GM18499 (cell line): ENCODE measurements at regions not wholly inside any gene's neighbourhood (a gene's known extent, or its start where the extent isn't known, plus 50 kb on each side); places are given as distances from the start of the nearest gene placed in this dataset.

Source experiments
- ATAC-seq: cut with Tn5 transposase; IDR thresholded peaks from one replicate; pipeline ENCODE4 v1.9.1; 2021; ENCODE audit warnings: moderate number of reproducible peaks; ENCODE audit not compliant: insufficient read depth, unreplicated experiment

DNA sequence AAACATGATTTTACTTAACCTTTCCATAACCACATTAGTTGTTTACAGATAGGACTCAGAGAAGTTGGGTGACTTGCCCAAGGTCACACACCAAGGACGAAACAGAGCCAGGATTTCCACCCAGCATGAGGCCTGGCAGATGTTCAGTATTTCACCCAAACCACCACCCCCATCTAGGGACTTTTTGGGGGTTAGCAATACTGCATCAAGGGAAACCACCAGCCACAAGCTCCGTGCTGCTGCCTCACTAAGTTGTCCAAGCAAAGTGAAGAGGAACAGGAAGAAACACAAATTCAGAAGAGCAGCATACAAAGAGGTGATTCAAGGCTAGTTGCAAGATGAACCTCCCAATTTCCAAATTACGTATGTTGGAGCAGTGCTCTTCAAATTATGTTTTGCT, 219.6 kb upstream of the RORB start:
- peak; percentile 94 for ATAC-seq

DNA sequence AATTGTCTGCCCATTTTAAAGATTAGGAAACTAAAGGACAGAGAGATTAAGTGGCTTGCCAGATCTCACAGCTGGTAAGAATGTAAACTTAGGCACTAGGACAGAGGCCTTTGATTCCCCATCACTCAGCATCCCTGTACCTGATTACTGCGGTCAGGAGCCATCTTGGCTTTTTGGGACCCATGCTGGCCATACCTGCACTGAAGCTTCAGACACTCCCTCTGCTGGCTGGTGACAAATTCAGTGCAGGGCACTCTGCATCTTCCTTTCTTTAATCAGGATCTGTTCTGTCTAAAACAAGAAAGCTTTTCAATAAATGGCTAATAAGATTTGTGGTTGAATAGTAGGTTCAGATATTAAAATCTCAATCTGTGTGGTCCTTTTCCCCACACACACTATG, 215.5 kb upstream of the RORB start:
- ATAC-seq = no peak

DNA sequence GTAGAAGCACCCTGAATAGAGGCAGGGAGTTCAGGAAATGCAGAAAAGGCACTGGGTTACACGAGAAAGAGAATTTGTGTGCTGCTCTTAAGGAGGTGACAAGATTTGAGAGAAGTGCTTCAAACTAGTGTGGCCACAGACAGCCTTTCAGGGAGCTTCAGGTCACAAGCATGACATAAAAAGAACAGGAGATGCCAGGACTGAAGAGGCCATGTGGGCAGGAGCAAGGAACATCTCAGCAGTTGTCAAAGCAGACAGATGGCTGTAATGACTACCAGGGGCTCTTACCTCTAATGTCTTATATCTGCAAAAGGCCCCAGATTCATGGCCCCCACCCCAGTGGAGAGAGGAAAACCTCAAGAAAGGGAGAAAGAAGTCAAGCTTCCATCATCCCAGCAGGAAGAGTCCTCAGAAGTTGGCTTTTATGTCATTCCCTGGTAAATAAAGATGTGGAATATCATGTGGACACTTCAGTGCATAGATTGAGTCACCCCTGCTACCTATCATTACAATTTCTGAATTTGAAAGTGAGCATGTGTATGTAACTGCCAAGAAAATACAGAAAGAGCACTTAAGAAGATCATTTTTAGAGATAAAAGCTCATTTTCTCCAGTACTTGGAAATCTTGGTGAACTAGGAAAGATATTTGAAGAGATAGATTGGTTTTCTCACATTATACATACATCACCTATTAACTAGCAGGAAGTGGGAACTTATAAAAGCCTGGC, 214.4 kb upstream of the RORB start:
- ATAC-seq = no peak

DNA sequence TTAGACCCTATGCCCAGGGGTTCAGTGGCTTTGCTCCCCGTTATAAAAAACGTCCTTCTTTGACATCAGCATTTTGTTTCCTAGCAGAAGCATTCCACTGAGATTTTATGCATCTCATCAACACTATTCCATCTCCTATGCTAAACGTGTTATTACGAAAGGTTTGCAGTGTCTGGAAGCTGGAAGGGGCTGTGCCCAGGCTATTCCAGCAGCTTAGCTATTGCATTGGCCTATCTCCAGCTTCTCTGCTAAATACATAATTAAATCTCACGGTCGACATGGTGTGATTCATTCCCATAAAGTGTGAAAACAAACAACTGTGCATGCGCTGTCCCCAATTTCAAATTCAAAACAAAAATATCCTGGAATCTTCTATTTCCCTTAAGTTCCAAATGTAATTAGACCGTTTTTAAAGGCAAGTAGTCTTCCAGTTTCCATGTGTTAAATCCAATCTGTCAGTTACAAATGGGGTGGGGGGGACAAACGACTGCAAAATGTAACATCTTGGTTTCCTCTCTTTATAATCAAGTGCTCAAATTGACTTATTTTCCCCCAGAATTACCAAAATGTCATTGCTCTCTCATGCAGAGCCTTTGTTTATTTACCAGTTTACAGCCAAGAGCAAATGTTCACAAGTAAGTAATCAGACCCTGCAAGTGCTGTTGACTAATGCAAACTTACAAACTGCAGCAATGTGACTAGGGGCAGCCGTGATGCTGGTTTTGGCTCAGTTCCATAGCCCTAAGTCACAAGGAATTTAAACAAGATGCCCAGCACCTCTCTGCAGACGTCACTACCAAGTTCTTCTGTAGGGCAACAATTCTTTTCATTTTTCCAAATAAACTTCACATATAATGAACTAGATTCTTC, 212.3 kb upstream of the RORB start:
- ATAC-seq = no peak

DNA sequence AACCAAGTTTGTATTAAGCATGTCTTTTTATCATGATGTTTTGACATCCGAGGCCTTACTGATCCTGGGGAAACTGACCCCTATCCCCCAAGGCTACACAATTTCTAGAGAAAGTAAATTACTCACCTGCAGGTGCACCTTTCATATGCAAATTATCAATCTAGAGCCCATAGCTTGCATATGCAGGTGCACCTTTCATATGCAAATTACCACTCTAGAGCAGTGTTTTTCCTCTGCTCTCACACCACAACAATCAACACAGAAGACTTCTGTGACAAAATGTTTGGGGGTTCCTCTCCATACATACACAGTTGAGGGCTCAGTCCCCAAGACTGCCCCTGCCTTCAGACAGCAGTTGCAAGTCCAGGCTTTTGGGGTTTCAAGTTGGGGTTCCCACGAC, 203.7 kb upstream of the RORB start:
- ATAC-seq = no peak

DNA sequence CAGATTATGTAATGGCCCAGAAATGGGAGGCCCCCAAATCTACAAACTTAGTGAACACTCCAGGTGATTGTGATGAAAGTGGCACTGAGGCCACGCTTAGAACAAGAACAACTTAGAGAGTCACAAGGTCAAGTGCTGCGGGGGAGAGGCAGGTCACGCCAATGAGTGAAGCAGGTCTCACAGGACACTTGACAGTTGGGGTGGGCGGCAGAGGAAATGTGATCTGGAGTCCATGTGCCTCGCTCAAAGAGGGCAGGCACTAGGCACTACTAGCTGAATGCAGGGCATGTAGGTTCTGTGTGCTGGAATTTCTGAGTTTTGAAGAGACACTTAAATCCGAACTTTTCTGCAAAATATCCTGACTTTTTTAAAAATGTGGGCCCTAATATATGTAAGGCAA, 193.2 kb upstream of the RORB start:
- no peak for ATAC-seq

DNA sequence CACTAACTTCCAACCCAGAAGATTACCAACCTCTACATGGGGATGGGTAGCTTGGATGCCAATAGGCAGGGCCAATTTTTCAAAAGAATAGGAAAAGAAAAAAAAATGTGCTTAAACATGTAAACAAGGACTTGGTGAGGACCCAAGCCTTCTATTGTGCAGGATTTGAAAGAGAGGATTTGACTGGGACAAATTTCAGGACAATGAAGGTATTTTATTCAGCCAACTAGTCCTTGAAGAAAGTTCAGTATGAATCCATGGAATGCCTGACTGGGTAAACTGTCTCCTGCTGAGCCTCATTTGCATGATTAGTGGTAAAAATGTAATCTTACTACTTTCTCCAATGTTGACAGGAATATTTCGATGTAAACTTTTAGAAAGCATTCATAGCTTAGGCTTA, 192.5 kb upstream of the RORB start:
- ATAC-seq = no peak

DNA sequence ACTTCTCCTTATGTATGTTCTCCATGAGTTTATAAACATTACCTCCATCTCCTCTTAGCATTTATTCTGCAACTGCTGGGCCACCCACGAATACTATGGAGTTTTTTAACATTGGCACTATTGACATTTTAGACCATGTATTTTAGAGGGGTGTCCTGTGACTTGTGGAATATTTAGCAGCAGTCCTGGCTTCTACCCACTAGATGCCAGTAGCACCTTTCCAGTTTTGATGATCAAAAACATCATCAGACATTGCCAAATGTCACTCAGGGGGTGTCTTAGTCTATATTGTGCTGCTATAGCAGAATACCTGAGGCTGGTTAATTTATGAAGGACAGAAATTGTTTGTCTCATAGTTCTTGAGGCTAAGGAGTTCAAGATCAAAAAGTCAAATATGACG, 187.5 kb upstream of the RORB start:
- ATAC-seq = no peak

DNA sequence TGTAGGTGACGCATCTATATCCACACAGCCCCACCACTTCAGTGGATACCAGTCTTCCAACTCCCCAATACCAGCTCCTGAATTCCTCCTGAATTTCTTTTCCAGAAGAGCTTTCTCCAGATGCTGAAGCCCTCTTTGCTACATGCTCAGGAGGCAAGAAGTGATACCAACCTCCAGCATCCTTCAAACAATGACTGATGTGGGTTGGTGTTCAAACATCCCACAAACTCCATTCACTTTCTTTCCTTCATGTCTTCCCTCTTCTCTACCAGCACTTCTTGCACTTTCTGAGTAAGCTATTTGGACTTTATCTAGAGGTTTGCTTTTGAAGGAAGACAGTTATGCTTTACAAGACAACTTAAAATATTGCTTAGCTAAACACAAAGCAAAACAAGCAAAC, 179.9 kb upstream of the RORB start:
- no peak for ATAC-seq

DNA sequence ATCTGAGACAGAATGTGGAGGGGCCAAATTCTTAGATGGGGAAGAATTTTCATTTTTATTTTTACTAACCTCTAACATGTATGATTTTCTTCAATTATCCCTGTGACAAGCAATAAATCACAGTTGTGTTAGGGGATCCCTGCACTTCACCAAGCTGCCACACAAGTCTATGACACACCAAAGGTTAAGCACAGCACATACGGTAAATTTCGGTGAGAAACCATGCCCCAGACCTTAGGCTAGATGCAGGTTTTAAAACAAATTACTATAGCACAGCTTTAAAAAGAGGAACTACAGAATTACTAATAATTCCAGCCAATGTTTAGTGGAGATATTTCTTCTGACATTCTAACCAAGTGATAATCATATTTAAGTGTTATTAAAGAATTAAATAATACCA, 175.7 kb upstream of the RORB start:
- ATAC-seq = no peak

DNA sequence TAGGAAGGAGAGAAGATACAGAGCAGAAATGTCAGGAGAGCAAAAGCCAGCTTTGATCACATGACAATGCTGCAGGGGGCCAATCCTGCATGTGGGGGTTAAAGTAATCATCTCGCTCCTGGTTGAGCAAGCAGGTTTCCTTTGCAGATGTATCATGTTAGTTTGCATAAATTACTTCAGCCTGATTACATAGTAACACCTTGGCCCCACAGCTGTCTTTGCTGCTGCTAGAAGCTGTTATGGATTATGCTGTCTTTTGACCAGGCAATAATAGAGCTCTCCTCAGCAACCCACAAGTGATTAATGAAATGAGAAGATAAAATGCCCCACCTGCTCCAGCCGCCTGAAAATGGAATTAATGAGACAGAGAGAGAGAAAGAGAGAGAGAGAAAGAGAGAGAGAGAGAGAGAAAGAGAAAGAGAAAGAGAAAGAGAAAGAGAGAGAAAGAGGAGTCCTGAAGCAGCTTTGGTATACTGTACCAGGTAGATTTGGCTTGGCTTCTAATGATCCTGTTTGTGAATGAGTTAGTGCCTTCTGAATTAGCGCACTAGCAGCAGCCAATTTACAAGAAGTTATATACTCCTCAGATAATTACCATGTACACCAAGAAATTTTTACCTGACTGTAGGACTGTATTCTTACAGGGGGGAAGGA, 174.3 kb upstream of the RORB start:
- ATAC-seq = no peak

DNA sequence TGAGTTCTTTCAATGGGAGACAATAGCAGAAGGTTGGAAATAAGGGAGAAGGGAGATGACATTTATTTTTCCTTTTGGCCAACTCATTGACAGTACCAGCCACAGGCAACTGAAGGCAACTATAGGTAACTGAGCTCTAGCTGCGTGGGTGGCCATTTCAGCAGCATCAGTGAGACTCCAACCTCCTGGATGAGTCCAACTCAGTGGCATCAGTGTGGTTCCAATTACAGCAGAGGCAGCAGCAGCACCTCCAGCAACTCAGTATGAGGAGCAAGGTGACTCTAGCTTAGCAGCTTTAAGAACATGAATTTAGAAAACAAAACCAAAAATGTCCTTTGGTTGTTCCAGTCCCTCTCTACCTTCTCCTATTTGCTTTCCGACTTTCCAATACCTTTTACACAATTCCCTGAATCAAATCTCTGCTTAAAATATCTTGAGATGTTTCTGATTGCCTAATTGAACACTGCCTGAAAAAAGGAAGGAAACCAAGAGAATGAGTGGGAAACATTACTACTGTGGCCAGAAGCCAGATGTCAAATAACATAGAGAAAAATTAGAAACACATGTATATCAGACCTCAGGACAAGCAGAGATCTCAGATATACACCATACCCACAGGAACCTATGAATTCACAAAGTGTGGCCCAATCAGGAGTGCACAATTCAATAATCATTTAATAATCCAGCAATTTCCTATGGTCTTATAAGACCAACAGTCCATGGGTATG, 166.5 kb upstream of the RORB start:
- ATAC-seq = no peak

DNA sequence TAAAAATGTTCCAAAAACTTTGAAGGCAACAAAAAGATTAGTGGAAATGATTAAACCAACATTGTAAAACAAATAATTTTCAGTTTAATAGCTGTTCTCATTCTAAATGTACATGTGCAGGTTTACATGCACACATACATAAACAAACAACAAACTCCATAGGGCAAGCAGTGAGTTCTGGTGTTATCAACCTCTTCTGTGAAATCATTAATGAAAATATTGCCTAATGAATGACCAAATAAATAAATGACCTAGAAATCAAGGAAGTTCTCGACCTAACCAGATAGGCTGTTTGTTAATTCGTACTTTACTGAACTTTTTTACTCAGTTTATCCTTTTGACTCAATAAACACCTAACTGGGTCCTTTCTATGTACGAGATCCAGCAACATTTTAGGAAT, 165.5 kb upstream of the RORB start:
- no peak for ATAC-seq

DNA sequence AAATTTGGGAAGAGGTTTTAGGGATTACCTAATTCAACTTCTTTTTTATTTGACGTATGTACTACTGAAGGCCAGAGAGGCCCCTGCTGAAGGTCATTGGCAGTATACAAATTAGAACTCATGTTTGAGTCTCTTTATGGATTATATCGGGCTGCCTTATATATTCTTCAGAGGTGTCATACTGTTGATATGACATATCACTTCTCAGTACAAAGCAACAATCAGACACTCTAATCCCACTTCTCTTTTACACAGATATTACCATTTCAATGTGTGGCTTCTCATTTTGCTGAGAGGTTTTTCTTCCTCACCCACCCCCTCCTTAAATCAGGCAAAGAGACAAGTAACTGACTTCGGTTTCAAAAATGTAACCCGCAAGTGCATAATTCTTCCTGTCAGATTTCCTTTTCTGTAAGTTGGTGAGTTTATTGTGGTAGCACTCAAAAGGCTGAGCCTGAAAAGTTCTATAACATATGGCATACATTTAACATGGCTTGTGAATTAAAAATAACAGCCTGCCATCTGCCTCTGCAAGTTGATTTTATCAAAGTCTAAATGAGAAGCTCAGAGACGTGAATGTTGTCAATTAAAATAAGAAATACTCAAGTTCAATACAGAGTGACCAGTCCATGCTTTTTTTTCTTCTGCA, 163.6 kb upstream of the RORB start:
- no peak for ATAC-seq

DNA sequence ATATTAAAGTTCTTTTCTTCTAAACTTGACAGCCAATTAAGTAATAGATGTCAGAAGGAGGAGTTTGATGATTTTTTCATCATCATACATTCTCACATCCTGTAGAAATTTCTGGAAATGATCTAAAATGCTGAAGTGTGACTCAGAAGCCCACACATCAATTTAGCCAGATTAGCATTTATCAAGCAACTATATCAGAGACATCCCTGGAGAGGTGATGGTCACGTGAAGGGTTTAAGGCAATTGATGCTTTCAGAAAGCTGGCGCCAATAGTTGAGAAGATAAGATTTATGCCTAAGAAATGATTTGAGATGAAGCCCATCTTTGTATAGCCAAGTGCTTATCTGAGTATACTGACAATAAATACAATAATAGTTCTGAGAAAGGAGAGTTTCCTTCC, 162.9 kb upstream of the RORB start:
- ATAC-seq = no peak

DNA sequence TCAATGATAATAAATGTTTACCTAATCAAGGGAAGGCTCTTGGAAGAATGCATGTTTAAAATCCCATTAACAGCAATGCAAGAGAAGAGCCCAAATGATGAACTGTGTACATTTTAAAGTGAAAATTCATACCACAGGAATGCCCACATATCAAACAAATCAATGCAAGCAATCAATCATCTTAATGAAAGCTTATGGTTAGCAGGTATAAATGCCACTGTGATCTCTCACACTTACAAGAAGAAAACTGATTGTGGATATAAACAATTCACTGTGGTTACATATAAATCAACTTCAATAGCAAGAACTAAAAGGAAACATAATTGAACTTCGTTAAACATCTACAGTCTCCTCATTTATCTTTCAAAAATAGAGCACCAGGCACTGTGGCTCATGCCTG, 161.0 kb upstream of the RORB start:
- no peak for ATAC-seq

DNA sequence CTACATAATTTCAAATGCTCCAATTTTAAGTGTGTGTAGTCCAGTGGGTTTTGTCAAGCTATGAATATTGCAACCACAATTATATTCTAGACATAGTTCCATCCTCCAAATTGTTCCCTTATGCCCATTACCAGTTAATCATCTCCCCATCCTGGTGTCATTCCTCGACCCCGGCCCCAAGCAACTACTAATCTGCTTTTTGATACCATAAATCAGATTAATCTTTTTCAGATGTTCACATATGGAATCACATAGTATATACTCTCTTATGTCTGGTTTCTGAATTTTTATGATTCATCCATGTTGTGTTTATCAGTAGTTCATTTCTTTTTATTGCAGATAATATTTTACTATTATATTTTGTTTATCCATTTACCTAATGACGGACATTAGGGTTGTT, 148.4 kb upstream of the RORB start:
- ATAC-seq = no peak

DNA sequence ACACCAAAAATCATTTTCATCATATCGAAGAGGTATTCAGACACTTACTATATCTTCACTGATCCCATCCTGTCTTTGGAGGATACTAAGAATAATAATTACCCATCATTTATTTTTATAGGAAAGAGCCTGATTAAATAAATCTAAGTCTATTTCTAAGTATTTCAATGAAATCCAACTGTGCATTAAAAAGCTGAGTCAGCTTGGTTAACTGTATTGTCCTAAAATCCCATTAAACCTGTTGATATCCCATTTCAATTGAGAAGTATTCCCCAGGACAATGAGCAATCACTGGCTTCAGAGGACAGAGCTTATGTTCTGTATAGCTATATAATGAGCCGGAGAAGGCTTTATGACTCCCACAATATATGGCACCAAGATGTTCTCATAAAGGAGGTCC, 142.0 kb upstream of the RORB start:
- ATAC-seq = no peak

DNA sequence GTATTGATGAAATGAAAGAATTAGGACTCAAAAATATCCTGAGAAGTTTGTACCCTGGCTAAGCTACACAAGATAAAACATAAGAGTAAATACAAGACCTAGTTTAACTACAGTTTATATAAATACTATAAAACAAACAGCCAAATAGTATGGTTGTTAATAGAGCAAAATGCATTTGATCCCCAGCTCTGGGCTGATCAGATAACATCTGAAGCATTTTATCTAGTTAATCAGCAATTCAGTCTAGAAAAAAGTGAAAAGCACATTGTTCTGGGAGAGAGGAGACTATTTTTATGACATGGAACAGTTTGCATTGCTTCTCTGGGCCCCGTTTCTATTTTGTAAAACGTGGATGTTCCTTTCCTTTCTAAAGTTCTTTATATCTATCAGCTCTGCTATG, 139.6 kb upstream of the RORB start:
- no peak for ATAC-seq

DNA sequence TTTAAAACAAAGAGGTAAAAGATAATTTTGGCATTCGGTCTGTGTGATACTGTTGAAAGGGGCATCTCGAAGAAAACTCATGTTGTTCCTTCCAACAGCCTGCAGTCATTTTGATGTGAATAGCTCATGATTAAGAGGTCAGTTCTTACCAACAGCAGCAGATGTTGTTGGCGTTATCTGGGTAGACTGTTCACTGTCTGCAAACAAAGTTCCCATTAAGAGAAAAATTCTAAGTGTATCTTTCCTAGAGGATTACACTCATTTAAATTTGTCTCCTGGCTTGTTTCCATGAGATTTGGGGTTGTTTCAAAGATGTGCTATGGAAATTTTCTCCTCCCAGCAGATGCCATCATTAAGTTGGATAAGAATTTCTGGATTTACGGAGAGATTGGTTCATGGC, 138.2 kb upstream of the RORB start:
- ATAC-seq = no peak
